ENCODE measurements at regions not wholly inside any gene's neighbourhood (a gene's known extent, or its start where the extent isn't known, plus 50 kb on each side); places are given as distances from the start of the nearest gene placed in this dataset.

GRCh38 chr9:109689701-109690100 is 90.3 kb upstream of the PALM2AKAP2 start:
- TF ChIP-seq RFX5 (IDR thresholded peaks at IDR 0.05) = no peak
- no peak for TF ChIP-seq HEYL (CRISPR knock-in tag; IDR thresholded peaks at IDR 0.05)
- TF ChIP-seq USF2 (IDR thresholded peaks at IDR 0.05) = no peak
- no peak for TF ChIP-seq SREBF2 (IDR thresholded peaks at IDR 0.05)
- no peak for TF ChIP-seq GATA3 (IDR thresholded peaks at IDR 0.05; ENCODE audit: borderline replicate concordance)
- TF ChIP-seq NR3C1 (IDR thresholded peaks at IDR 0.05) = no peak
- TF ChIP-seq, protein P1, sequence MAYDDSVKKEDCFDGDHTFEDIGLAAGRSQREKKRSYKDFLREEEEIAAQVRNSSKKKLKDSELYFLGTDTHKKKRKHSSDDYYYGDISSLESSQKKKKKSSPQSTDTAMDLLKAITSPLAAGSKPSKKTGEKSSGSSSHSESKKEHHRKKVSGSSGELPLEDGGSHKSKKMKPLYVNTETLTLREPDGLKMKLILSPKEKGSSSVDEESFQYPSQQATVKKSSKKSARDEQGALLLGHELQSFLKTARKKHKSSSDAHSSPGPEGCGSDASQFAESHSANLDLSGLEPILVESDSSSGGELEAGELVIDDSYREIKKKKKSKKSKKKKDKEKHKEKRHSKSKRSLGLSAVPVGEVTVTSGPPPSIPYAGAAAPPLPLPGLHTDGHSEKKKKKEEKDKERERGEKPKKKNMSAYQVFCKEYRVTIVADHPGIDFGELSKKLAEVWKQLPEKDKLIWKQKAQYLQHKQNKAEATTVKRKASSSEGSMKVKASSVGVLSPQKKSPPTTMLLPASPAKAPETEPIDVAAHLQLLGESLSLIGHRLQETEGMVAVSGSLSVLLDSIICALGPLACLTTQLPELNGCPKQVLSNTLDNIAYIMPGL (CRISPR knock-in tag; IDR thresholded peaks at IDR 0.05; ENCODE audit: borderline replicate concordance) = no peak
- Histone ChIP-seq H3K4me1 (no peaks in the 10 kb centered on the region), H3K4me2 (no peak overlapping the region), H3K9me3 (no peaks in the 10 kb centered on the region), H3K4me3 (no peak overlapping the region), H3K27ac (no peak overlapping the region)
- ATAC-seq (no peak; a peak in 1 of 6 replicates), DNase-seq (ENCODE audit: low read depth in 1 of 2, low spot score in 1 of 2) (no peak), FAIRE-seq (no peak)
- WGBS (ENCODE audit: missing lambda C conversion rate) = 43% methylated on average over 3 of the region's 3 CpGs
- POLR2A ChIA-PET = interaction anchor here (0.7 kb wide), 1 partner anchor 34 kb away, joined by 6 read pairs; no protein-coding TSS in a partner anchor
- CTCF ChIA-PET = no interaction called here

GRCh38 chr9:109699019-109699418 is 81.0 kb upstream of the PALM2AKAP2 start:
- FAIRE-seq = no peak
- no peak overlapping the region for H3K27ac ChIP-seq
- ATAC-seq = no peak

DNA sequence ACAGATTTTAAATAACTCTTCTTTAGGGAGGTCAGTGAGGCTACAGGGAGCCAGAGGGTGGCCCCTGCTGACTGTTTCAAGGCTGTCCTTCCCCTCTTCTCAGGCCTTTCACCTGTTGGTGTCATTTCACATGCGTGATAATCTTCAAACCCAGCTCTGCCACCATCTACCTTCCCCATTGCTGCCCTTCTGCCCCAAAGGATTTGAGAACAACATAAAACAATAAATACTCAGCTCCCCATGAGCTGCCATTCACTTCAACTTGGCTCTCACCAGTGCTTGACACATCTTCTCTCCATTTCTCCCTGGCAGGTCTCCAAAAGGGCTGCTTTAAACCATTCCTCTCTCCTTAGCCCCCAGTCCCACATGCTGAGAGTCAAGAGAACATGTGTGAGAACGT is 75.5 kb upstream of the PALM2AKAP2 start:
- Histone ChIP-seq H3K9me3 (no peaks in the 10 kb centered on the region; the same call in 2 of the 3 replicates), H3K27ac (no peak overlapping the region), H3K4me1 (no peaks in the 10 kb centered on the region), H3K4me3 (no peak overlapping the region), H3K4me2 (no peak overlapping the region)
- DNase-seq (ENCODE audit: low read depth in 1 of 2, low spot score in 1 of 2) (no peak), FAIRE-seq (no peak), ATAC-seq (no peak)
- 5% methylated on average over 2 of the region's 2 CpGs for WGBS (ENCODE audit: missing lambda C conversion rate)
- no peak for TF ChIP-seq CHD2 (IDR thresholded peaks at IDR 0.05; ENCODE audit: low read length, partially characterized antibody)
- no peak for TF ChIP-seq NFE2L2 (conservative IDR thresholded peaks at IDR 0.05; ENCODE audit: low read length)
- no peak for TF ChIP-seq TP53 (CRISPR knock-in tag; IDR thresholded peaks at IDR 0.05)
- TF ChIP-seq RNF2 (IDR thresholded peaks at IDR 0.05; ENCODE audit: borderline replicate concordance, low read depth) = no peak
- no peak for TF ChIP-seq HEYL (CRISPR knock-in tag; IDR thresholded peaks at IDR 0.05)
- no peak for TF ChIP-seq PBX3 (IDR thresholded peaks at IDR 0.05)
- TF ChIP-seq GATA3 (IDR thresholded peaks at IDR 0.05; ENCODE audit: borderline replicate concordance) = no peak
- TF ChIP-seq FOXS1 (CRISPR knock-in tag; IDR thresholded peaks at IDR 0.05) = no peak
- no peak for TF ChIP-seq RAD21 (conservative IDR thresholded peaks at IDR 0.05 in 1 of 2, IDR thresholded peaks at IDR 0.05 in 1 of 2)
- no peak for TF ChIP-seq CTCF (IDR thresholded peaks at IDR 0.05)
- TF ChIP-seq ZNF302 (CRISPR knock-in tag; IDR thresholded peaks at IDR 0.05) = no peak
- no peak for TF ChIP-seq JUN (IDR thresholded peaks at IDR 0.05)
- no peak for TF ChIP-seq JUNB (IDR thresholded peaks at IDR 0.05)
- TF ChIP-seq ATOH8 (CRISPR knock-in tag; IDR thresholded peaks at IDR 0.05; ENCODE audit: low read depth) = no peak
- no peak for TF ChIP-seq HOXB13 (CRISPR knock-in tag; IDR thresholded peaks at IDR 0.05; ENCODE audit: low read depth)
- TF ChIP-seq EP300 (IDR thresholded peaks at IDR 0.05) = no peak
- no peak for TF ChIP-seq EHMT2 (IDR thresholded peaks at IDR 0.05; ENCODE audit: low read depth)
- no peak for TF ChIP-seq SREBF2 (IDR thresholded peaks at IDR 0.05)
- POLR2A ChIA-PET = no interaction called here
- CTCF ChIA-PET = no interaction called here

More at GRCh38 chr9:109699019-109699418, 81.0 kb upstream of the PALM2AKAP2 start:
- TF ChIP-seq EP300 (IDR thresholded peaks at IDR 0.05) (no peak), ESRRA (IDR thresholded peaks at IDR 0.05; ENCODE audit: borderline replicate concordance, low read length) (no peak), HOXB13 (CRISPR knock-in tag; IDR thresholded peaks at IDR 0.05; ENCODE audit: low read depth) (no peak), MAFK (IDR thresholded peaks at IDR 0.05; ENCODE audit: partially characterized antibody) (no peak), RAD21 (conservative IDR thresholded peaks at IDR 0.05 in 1 of 2, IDR thresholded peaks at IDR 0.05 in 1 of 2) (no peak), USF2 (IDR thresholded peaks at IDR 0.05) (no peak), FOSL2 (IDR thresholded peaks at IDR 0.05) (no peak), FOSL2 (CRISPR knock-in tag; IDR thresholded peaks at IDR 0.05) (no peak), SMC3 (IDR thresholded peaks at IDR 0.05) (no peak), KDM5A (IDR thresholded peaks at IDR 0.05) (no peak), KDM1A (IDR thresholded peaks at IDR 0.05; ENCODE audit: low read depth) (no peak)
- Histone ChIP-seq H3K9me3 (no peaks in the 10 kb centered on the region; the same call in 2 of the 3 replicates), H3K4me2 (no peak overlapping the region), H3K4me1 (no peaks in the 10 kb centered on the region), H3K4me3 (no peak overlapping the region)
- ChIA-PET POLR2A (no interaction called here), CTCF (no interaction called here)
- DNase-seq (ENCODE audit: low read depth in 1 of 2, low spot score in 1 of 2) = no peak
- WGBS (ENCODE audit: missing lambda C conversion rate) = 5% methylated on average over 2 of the region's 2 CpGs
